ENCODE measurements at regions not wholly inside any gene's neighbourhood (a gene's known extent, or its start where the extent isn't known, plus 50 kb on each side); places are given as distances from the start of the nearest gene placed in this dataset.

GRCh38 chr2:204205538-204205937 lies 269.0 kb downstream of the ICOS start:
- TF ChIP-seq CTCF (IDR thresholded peaks at IDR 0.05; ENCODE audit: insufficient read depth, low read length, poor library complexity, severe bottlenecking): no peak
- Histone ChIP-seq H3K36me3 (ENCODE audit: control insufficient read depth, insufficient read depth, low read length) (no peaks in the 10 kb centered on the region), H3K27me3 (ENCODE audit: control insufficient read depth, insufficient read depth, low read length) (no peaks in the 10 kb centered on the region), H3K4me3 (ENCODE audit: low read depth, low read length) (no peak overlapping the region)
- DNase-seq (ENCODE audit: low read depth): no peak

GRCh38 chr2:204207866-204208265 lies 271.3 kb downstream of the ICOS start:
- no peak overlapping the region for H3K4me3 ChIP-seq (ENCODE audit: low read depth, low read length)
- TF ChIP-seq CTCF (IDR thresholded peaks at IDR 0.05; ENCODE audit: insufficient read depth, low read length, poor library complexity, severe bottlenecking): no peak
- H3K27me3 ChIP-seq (ENCODE audit: control insufficient read depth, insufficient read depth, low read length): no peaks in the 10 kb centered on the region
- no peak for DNase-seq (ENCODE audit: low read depth)
- no peaks in the 10 kb centered on the region for H3K36me3 ChIP-seq (ENCODE audit: control insufficient read depth, insufficient read depth, low read length)

DNA sequence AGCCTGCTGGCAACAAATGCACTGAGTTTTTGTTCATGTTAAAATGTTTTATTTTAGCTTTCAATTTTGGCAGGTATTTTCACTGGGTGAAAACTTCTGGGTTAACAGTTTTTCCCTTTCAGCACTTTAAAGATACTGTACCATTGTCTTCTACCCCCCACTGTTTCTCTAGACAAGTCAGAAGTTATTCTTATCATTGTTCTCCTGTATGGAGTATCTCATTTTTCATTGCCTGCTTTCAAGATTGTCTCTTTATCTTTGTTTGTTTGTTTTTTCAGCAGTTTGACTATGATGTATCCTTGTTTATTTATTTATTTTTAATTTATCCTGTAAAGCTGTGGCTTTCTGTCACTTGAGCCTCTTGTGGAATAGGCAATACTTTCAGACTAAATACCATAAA lies 277.0 kb downstream of the ICOS start:
- Histone ChIP-seq H3K36me3 (ENCODE audit: control insufficient read depth, insufficient read depth, low read length) (no peaks in the 10 kb centered on the region), H3K4me3 (ENCODE audit: low read depth, low read length) (no peak overlapping the region), H3K27me3 (ENCODE audit: control insufficient read depth, insufficient read depth, low read length) (no peaks in the 10 kb centered on the region)
- no peak for DNase-seq (ENCODE audit: low read depth)
- no peak for TF ChIP-seq CTCF (IDR thresholded peaks at IDR 0.05; ENCODE audit: insufficient read depth, low read length, poor library complexity, severe bottlenecking)

DNA sequence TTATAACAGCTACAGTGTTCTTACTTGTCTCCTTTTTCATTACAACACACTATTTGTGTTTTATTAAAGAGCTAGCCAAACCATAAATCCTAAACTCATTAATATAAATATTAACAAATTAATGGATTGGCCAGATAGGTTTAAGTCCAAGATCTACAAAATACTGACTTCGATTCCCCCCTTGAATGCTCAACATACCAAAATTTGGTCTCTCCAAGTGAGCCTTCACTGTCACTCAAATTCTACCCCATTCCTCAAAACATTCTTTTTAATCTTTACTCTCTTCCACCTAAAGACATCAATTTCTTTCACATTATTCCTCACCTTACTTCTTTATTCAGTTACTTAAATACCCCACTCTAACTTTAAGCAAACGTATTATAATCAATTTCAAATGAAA lies 281.5 kb downstream of the ICOS start:
- Histone ChIP-seq H3K36me3 (ENCODE audit: control insufficient read depth, insufficient read depth, low read length) (no peaks in the 10 kb centered on the region), H3K27me3 (ENCODE audit: control insufficient read depth, insufficient read depth, low read length) (no peaks in the 10 kb centered on the region), H3K4me3 (ENCODE audit: low read depth, low read length) (no peak overlapping the region)
- TF ChIP-seq CTCF (IDR thresholded peaks at IDR 0.05; ENCODE audit: insufficient read depth, low read length, poor library complexity, severe bottlenecking): no peak
- no peak for DNase-seq (ENCODE audit: low read depth)

DNA sequence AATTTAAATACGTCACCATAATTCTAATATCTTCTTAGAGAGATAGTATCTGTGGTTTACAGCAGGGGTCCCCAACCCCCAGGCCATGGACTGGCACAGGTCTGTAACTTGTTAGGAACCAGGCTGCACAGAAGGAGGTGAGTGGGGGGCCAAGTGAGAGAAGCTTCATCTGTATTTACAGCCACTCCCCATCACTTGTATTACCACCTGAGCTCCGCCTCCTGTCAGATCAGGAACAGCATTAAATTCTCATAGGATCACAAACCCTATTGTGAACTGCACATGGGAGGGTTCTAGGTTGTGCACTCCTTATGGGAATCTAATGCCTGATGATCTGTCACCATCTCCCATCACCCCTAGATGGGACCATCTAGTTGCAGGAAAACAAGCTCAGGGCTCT lies 282.6 kb downstream of the ICOS start:
- no peak for DNase-seq (ENCODE audit: low read depth)
- TF ChIP-seq CTCF (IDR thresholded peaks at IDR 0.05; ENCODE audit: insufficient read depth, low read length, poor library complexity, severe bottlenecking): no peak
- Histone ChIP-seq H3K27me3 (ENCODE audit: control insufficient read depth, insufficient read depth, low read length) (no peaks in the 10 kb centered on the region), H3K36me3 (ENCODE audit: control insufficient read depth, insufficient read depth, low read length) (no peaks in the 10 kb centered on the region), H3K4me3 (ENCODE audit: low read depth, low read length) (no peak overlapping the region)

DNA sequence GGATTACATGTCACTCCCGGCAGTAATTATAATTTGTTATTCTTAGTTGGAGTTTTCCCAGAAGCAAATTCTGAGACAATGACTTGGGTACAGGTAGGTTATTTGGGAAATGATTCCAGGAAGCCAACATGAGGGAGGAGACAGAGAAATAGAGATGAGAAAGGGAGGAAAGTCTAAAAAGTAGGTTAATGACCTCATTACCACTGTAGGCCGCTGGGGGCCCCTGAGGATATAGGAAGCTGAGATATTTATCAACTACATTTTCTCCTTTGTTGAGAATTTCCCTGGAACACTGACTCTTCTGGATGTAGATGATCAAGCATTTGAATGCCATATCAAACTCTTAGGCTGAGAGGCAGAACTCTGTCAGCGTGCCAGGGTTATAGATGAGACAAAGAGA lies 284.3 kb downstream of the ICOS start:
- Histone ChIP-seq H3K27me3 (ENCODE audit: control insufficient read depth, insufficient read depth, low read length) (no peaks in the 10 kb centered on the region), H3K36me3 (ENCODE audit: control insufficient read depth, insufficient read depth, low read length) (no peaks in the 10 kb centered on the region), H3K4me3 (ENCODE audit: low read depth, low read length) (no peak overlapping the region)
- TF ChIP-seq CTCF (IDR thresholded peaks at IDR 0.05; ENCODE audit: insufficient read depth, low read length, poor library complexity, severe bottlenecking): no peak
- no peak for DNase-seq (ENCODE audit: low read depth)
